ENCODE measurements at regions not wholly inside any gene's neighbourhood (a gene's known extent, or its start where the extent isn't known, plus 50 kb on each side); places are given as distances from the start of the nearest gene placed in this dataset.

- 90 to 92% methylated on average over 6 of the region's 6 CpGs for WGBS, 2 donors
- H3K36me3 ChIP-seq (ENCODE audit: low read depth, missing control alignments) = no peaks in the 10 kb centered on the region
- no peak overlapping the region for H3K4me3 ChIP-seq
- no peak overlapping the region for H3K27ac ChIP-seq
- TF ChIP-seq, protein P1, sequence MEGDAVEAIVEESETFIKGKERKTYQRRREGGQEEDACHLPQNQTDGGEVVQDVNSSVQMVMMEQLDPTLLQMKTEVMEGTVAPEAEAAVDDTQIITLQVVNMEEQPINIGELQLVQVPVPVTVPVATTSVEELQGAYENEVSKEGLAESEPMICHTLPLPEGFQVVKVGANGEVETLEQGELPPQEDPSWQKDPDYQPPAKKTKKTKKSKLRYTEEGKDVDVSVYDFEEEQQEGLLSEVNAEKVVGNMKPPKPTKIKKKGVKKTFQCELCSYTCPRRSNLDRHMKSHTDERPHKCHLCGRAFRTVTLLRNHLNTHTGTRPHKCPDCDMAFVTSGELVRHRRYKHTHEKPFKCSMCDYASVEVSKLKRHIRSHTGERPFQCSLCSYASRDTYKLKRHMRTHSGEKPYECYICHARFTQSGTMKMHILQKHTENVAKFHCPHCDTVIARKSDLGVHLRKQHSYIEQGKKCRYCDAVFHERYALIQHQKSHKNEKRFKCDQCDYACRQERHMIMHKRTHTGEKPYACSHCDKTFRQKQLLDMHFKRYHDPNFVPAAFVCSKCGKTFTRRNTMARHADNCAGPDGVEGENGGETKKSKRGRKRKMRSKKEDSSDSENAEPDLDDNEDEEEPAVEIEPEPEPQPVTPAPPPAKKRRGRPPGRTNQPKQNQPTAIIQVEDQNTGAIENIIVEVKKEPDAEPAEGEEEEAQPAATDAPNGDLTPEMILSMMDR (IDR thresholded peaks at IDR 0.05) = no peak
- TF ChIP-seq POLR2A (IDR thresholded peaks at IDR 0.05) = no peak
- no peaks in the 10 kb centered on the region for H3K27me3 ChIP-seq
- intact Hi-C loops (cut with DNase I; ENCODE audit: low total_unique reads) = no loop called here
- H3K9me3 ChIP-seq = no peaks in the 10 kb centered on the region
- no peak for DNase-seq
- no peaks in the 10 kb centered on the region for H3K4me1 ChIP-seq
These were observed 54.2 kb upstream of the CDCA7L start for GRCh38 chr7:21999896-22000295.

- no peaks in the 10 kb centered on the region for H3K36me3 ChIP-seq (ENCODE audit: low read depth, missing control alignments)
- no peak for TF ChIP-seq POLR2A (IDR thresholded peaks at IDR 0.05)
- TF ChIP-seq, protein P1 (IDR thresholded peaks at IDR 0.05) = no peak
- H3K27me3 ChIP-seq = no peaks in the 10 kb centered on the region
- H3K4me3 ChIP-seq = no peak overlapping the region
- H3K27ac ChIP-seq = no peak overlapping the region
- intact Hi-C loops (cut with DNase I; ENCODE audit: low total_unique reads) = no loop called here
- no peak for DNase-seq
- H3K4me1 ChIP-seq = no peaks in the 10 kb centered on the region
- H3K9me3 ChIP-seq = no peaks in the 10 kb centered on the region
- 86 to 89% methylated on average over 1 of the region's 1 CpG for WGBS, 2 donors
These were observed 50.9 kb upstream of the CDCA7L start for GRCh38 chr7:21996641-21997040.

Measured in testis (tissue), 2 donors.